K562 (cell line): ENCODE measurements at regions not wholly inside any gene's neighbourhood (a gene's known extent, or its start where the extent isn't known, plus 50 kb on each side); places are given as distances from the start of the nearest gene placed in this dataset.

Experiments used
- ATAC-seq: fragments of 200-7000 bp; cut with Tn5 transposase; 3 replicates; pipeline ENCODE4 v1.9.1; 2020; ENCODE audit warnings: moderate library complexity
- BruUV-seq: library from RNA; stranded (reverse); fragments of 400-500 nt; replicated peaks from 2 replicates; lab custom pipeline; 2021; lab: Mats Ljungman, UMichigan
- CTCF ChIA-PET: fragments of 300-600 bp; formaldehyde crosslinking; extraction: SDS; loops from one replicate; lab custom pipeline; 2021; ENCODE audit warnings: low intra/inter-chr PET ratio; lab: Yijun Ruan, JAX
- POLR2A ChIA-PET: fragments of 300-600, 350-650 bp; sonication (Branson Sonifier 250); formaldehyde crosslinking; extraction: SDS; loops from one replicate; lab custom pipeline; 2021; ENCODE audit warnings: antibody characterized with exemption, inconsistent platforms; lab: Yijun Ruan, JAX
- DNase-seq, 4 experiments: peaks; one replicate each; pipeline versions ENCODE4 v3.0.0 to v3.0.0-alpha.2; 2011 to 2018; ENCODE audit warnings: low spot score in 3 of 4, mixed read lengths in 3 of 4; ENCODE audit errors: extremely low read depth in 1 of 4
- FAIRE-seq: peaks from 2 replicates; lab custom pipeline; 2011; peaks lifted over from hg19 to GRCh38; lab: Jason Lieb, UNC
- H2AFZ ChIP-seq: 2 replicates; pipeline ENCODE4 v1.6.0; 2011; ENCODE audit warnings: low read depth, low read length, control low read depth, inconsistent platforms
- H3K27ac ChIP-seq: fragments of 200-600 bp; 3 replicates; pipeline ENCODE4 v1.8.0; 2011; ENCODE audit warnings: low read depth, mild to moderate bottlenecking, control low read depth, inconsistent platforms, low read length, moderate library complexity, mixed read lengths; ENCODE audit errors: extremely low read depth
- H3K27me3 ChIP-seq, 2 experiments: fragments of 300-600 bp in 1 of 2; 2 replicates in 1 of 2; 3 replicates in 1 of 2; pipeline versions ENCODE4 v1.6.0 to v1.8.0; 2011; ENCODE audit warnings: inconsistent platforms in 2 of 2, low read length in 2 of 2, mild to moderate bottlenecking in 1 of 2, mixed read lengths in 1 of 2, moderate library complexity in 1 of 2; ENCODE audit not compliant: control insufficient read depth in 2 of 2, insufficient read depth in 2 of 2
- H3K36me3 ChIP-seq: fragments of 300-600 bp; 3 replicates; pipeline ENCODE4 v1.8.0; 2011; ENCODE audit warnings: mild to moderate bottlenecking, low read length, inconsistent platforms; ENCODE audit not compliant: control insufficient read depth, insufficient read depth
- H3K4me1 ChIP-seq, 2 experiments: fragments of 200-600 bp in 1 of 2; replicated peaks in 1 of 2; 2 replicates in 1 of 2; 3 replicates in 1 of 2; pipeline versions ENCODE4 v1.5.1 to v1.8.0; 2011; ENCODE audit warnings: inconsistent platforms in 2 of 2, low read length in 2 of 2, mild to moderate bottlenecking in 1 of 2, mixed read lengths in 1 of 2, moderate library complexity in 1 of 2; ENCODE audit not compliant: control insufficient read depth in 2 of 2, insufficient read depth in 2 of 2
- H3K4me2 ChIP-seq: 2 replicates; pipeline ENCODE4 v1.6.1; 2011; ENCODE audit warnings: low read length, control low read depth, inconsistent platforms, mixed read lengths; ENCODE audit not compliant: insufficient read depth
- H3K4me3 ChIP-seq: fragments of 200-600 bp; sonication (generic), shearing (Covaris generic); 2 replicates; pipeline ENCODE4 v1.5.1; 2016; ENCODE audit warnings: control low read depth, inconsistent platforms
- H3K79me2 ChIP-seq: fragments of 200-600 bp; 3 replicates; pipeline ENCODE4 v1.8.0; 2011; ENCODE audit warnings: low read length, inconsistent platforms; ENCODE audit not compliant: control insufficient read depth, insufficient read depth
- H3K9ac ChIP-seq, 2 experiments: 2 replicates each; pipeline versions ENCODE4 v1.6.0 to v1.6.1; 2011; ENCODE audit warnings: low read depth in 2 of 2, low read length in 2 of 2, control low read depth in 1 of 2, inconsistent platforms in 1 of 2, mild to moderate bottlenecking in 1 of 2, mixed read lengths in 1 of 2; ENCODE audit not compliant: insufficient read depth in 1 of 2
- H3K9me1 ChIP-seq: one replicate; pipeline ENCODE4 v1.6.0; 2011; ENCODE audit warnings: inconsistent platforms, mild to moderate bottlenecking, low read length, moderate library complexity; ENCODE audit not compliant: control insufficient read depth, insufficient read depth
- H3K9me3 ChIP-seq: replicated peaks from 2 replicates; pipeline ENCODE4 v1.5.1; 2011; ENCODE audit warnings: low read depth, low read length, inconsistent platforms; ENCODE audit not compliant: control insufficient read depth, insufficient read depth
- H4K20me1 ChIP-seq: replicated peaks from 2 replicates; pipeline ENCODE4 v1.6.1; 2011; ENCODE audit warnings: low read length, inconsistent platforms, mixed read lengths; ENCODE audit not compliant: control insufficient read depth, insufficient read depth
- ARID2 ChIP-seq: fragments of 450-650 bp; IDR thresholded peaks from 2 replicates; pipeline ENCODE4 v1.6.1; 2017; ENCODE audit warnings: antibody characterized with exemption, mild to moderate bottlenecking
- CC2D1A ChIP-seq: fragments of 450-650 bp; IDR thresholded peaks from 2 replicates; pipeline ENCODE4 v1.6.1; 2017; ENCODE audit warnings: mild to moderate bottlenecking
- COPS2 ChIP-seq: fragments of 450-650 bp; conservative IDR thresholded peaks from 2 replicates; pipeline ENCODE4 v1.6.1; 2016; ENCODE audit warnings: mild to moderate bottlenecking, moderate library complexity
- CREM ChIP-seq: IDR thresholded peaks from 2 replicates; pipeline ENCODE4 v1.6.1; 2014; ENCODE audit warnings: antibody characterized with exemption, low read depth
- ESRRA ChIP-seq: fragments of 450-650 bp; IDR thresholded peaks from 2 replicates; pipeline ENCODE4 v1.6.1; 2014; ENCODE audit warnings: low read depth, mild to moderate bottlenecking, moderate library complexity, borderline replicate concordance
- ETV1 ChIP-seq: fragments of 450-650 bp; conservative IDR thresholded peaks from 2 replicates; pipeline ENCODE4 v1.6.1; 2016; ENCODE audit warnings: missing genetic modification characterization, control low read depth, low read depth, missing compliant biosample characterization
- HNRNPH1 ChIP-seq: fragments of 200-400 bp; formaldehyde crosslinking; optimal IDR thresholded peaks from 2 replicates; pipeline ENCODE3; 2017; ENCODE audit warnings: low read depth, mild to moderate bottlenecking, low read length, moderate library complexity
- MAFK ChIP-seq: IDR thresholded peaks from 2 replicates; pipeline ENCODE4 v1.6.1; 2011; ENCODE audit warnings: low read length, improper control_type of control experiment
- SIX5 ChIP-seq, 2 experiments: IDR thresholded peaks; 2 replicates each; pipeline ENCODE4 v1.6.1; 2011; ENCODE audit warnings: low read length in 2 of 2, borderline replicate concordance in 1 of 2, low read depth in 1 of 2, mild to moderate bottlenecking in 1 of 2, moderate library complexity in 1 of 2; ENCODE audit not compliant: insufficient read depth in 1 of 2
- SMAD2 ChIP-seq: fragments of 150-350 bp; IDR thresholded peaks from 2 replicates; pipeline ENCODE4 v1.6.1; 2014; ENCODE audit warnings: low read depth, mild to moderate bottlenecking, low read length
- SNRNP70 ChIP-seq: fragments of 200-400 bp; formaldehyde crosslinking; optimal IDR thresholded peaks from 2 replicates; pipeline ENCODE3; 2017; ENCODE audit warnings: low read depth, low read length
- SRSF1 ChIP-seq: fragments of 200-400 bp; formaldehyde crosslinking; IDR thresholded peaks from 2 replicates; pipeline ENCODE4 v1.6.1; 2017; ENCODE audit warnings: mild to moderate bottlenecking, low read depth, low read length, moderate library complexity
- WGBS: fragments of 100-300 bp; shearing (Covaris generic); methylation state at CpG from one replicate; pipeline ENCODE4 v1.1.6; 2016; ENCODE audit warnings: low coverage, mixed read lengths; ENCODE audit not compliant: insufficient coverage; ENCODE audit errors: missing lambda C conversion rate; 5-methylcytosine and 5-hydroxymethylcytosine counted together
- in situ Hi-C: fragments of 300-500 bp; cut with MboI; formaldehyde crosslinking; loops from 4 replicates; pipeline ENCODE4 v1.15.0; 2018; ENCODE audit warnings: inconsistent platforms, mixed read lengths
- intact Hi-C: fragments of 100-400 bp; cut with micrococcal nuclease; formaldehyde crosslinking; loops from 2 replicates; pipeline ENCODE4 v1.14.2; 2022
- TF ChIP-seq, protein P1 (sequence below): sonication (generic); formaldehyde crosslinking; IDR thresholded peaks from 2 replicates; pipeline ENCODE4 v1.9.0; 2022; ENCODE audit warnings: mild to moderate bottlenecking, missing genetic modification reagents
- TF ChIP-seq, protein P2 (sequence below): fragments of 250-450 bp; sonication (Bioruptor Pico); IDR thresholded peaks from 2 replicates; pipeline ENCODE4 v1.6.1; 2021; ENCODE audit warnings: mild to moderate bottlenecking
- TF ChIP-seq, protein P3 (sequence below): fragments of 450-650 bp; IDR thresholded peaks from 2 replicates; pipeline ENCODE4 v1.6.1; 2016; ENCODE audit warnings: mild to moderate bottlenecking
- TF ChIP-seq, protein P4 (sequence below): fragments of 450-650 bp; IDR thresholded peaks from 2 replicates; pipeline ENCODE4 v1.6.1; 2016; ENCODE audit warnings: low read depth, mild to moderate bottlenecking, moderate library complexity
- TF ChIP-seq, protein P5 (sequence below), 2 experiments: fragments of 450-650 bp; IDR thresholded peaks; 2 replicates each; pipeline ENCODE4 v1.6.1; 2016
- TF ChIP-seq, protein P6 (sequence below): fragments of 250-450 bp; sonication (Bioruptor Pico); IDR thresholded peaks from 2 replicates; pipeline ENCODE4 v1.8.0; 2022; ENCODE audit warnings: inconsistent platforms, mild to moderate bottlenecking, moderate library complexity, borderline replicate concordance

DNA sequence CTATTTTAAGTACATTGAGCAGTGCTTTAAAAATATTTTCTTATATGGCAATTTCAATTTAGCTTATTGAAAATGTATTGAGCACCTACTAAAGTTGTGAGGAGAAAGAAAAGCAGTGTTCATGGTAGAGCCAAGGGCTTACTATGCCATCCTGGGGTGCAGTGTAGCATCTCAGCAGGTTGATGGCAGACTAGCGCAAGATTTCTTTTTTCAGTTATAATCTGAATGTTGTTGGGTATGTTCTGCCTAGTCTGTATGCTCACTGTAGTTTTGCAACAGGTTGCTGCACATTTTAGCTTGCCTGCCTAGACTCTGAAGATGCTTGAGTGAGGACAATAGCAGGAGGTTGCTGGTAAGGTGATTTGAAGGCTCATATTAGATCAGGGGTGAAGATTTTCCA, 103.1 kb upstream of the UNC13C start:
- no peaks in the 10 kb centered on the region for H3K27me3 ChIP-seq
- H3K36me3 ChIP-seq = no peaks in the 10 kb centered on the region
- in situ Hi-C loops = no loop called here
- ATAC-seq (no peak), FAIRE-seq (no peak), DNase-seq (no peak)
- no peak overlapping the region for H3K27ac ChIP-seq
- WGBS = 0% methylated on average over 1 of the region's 1 CpG
- H3K79me2 ChIP-seq = no peaks in the 10 kb centered on the region
- no peak overlapping the region for H3K4me2 ChIP-seq
- CTCF ChIA-PET = no interaction called here
- intact Hi-C loops = no loop called here
- POLR2A ChIA-PET = no interaction called here
- no peak overlapping the region for H3K4me3 ChIP-seq
- no peak overlapping the region for H3K9ac ChIP-seq
- no peaks in the 10 kb centered on the region for H3K9me3 ChIP-seq
- H2AFZ ChIP-seq = no peak overlapping the region
- H3K4me1 ChIP-seq = no peaks in the 10 kb centered on the region
- BruUV-seq = no TSS peak
- no peaks in the 10 kb centered on the region for H4K20me1 ChIP-seq
- no peaks in the 10 kb centered on the region for H3K9me1 ChIP-seq
- TF ChIP-seq CREM (no peak), ARID2 (no peak), COPS2 (no peak), HNRNPH1 (no peak), ESRRA (no peak), CC2D1A (no peak), SRSF1 (no peak), SNRNP70 (no peak), MAFK (no peak), ETV1 (tag) (no peak), SIX5 (IDR thresholded peaks at IDR 0.05; ENCODE audit: borderline replicate concordance in 1 of 2, insufficient read depth in 1 of 2, low read depth in 1 of 2, low read length in 2 of 2) (no peak), SMAD2 (no peak)
- TF ChIP-seq, protein P1, sequence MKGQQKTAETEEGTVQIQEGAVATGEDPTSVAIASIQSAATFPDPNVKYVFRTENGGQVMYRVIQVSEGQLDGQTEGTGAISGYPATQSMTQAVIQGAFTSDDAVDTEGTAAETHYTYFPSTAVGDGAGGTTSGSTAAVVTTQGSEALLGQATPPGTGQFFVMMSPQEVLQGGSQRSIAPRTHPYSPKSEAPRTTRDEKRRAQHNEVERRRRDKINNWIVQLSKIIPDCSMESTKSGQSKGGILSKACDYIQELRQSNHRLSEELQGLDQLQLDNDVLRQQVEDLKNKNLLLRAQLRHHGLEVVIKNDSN (CRISPR knock-in tag) = no peak
- TF ChIP-seq, protein P2, sequence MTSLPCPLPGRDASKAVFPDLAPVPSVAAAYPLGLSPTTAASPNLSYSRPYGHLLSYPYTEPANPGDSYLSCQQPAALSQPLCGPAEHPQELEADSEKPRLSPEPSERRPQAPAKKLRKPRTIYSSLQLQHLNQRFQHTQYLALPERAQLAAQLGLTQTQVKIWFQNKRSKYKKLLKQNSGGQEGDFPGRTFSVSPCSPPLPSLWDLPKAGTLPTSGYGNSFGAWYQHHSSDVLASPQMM (CRISPR knock-in tag) = no peak
- TF ChIP-seq, protein P3, sequence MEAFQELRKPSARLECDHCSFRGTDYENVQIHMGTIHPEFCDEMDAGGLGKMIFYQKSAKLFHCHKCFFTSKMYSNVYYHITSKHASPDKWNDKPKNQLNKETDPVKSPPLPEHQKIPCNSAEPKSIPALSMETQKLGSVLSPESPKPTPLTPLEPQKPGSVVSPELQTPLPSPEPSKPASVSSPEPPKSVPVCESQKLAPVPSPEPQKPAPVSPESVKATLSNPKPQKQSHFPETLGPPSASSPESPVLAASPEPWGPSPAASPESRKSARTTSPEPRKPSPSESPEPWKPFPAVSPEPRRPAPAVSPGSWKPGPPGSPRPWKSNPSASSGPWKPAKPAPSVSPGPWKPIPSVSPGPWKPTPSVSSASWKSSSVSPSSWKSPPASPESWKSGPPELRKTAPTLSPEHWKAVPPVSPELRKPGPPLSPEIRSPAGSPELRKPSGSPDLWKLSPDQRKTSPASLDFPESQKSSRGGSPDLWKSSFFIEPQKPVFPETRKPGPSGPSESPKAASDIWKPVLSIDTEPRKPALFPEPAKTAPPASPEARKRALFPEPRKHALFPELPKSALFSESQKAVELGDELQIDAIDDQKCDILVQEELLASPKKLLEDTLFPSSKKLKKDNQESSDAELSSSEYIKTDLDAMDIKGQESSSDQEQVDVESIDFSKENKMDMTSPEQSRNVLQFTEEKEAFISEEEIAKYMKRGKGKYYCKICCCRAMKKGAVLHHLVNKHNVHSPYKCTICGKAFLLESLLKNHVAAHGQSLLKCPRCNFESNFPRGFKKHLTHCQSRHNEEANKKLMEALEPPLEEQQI = no peak
- TF ChIP-seq, protein P4, sequence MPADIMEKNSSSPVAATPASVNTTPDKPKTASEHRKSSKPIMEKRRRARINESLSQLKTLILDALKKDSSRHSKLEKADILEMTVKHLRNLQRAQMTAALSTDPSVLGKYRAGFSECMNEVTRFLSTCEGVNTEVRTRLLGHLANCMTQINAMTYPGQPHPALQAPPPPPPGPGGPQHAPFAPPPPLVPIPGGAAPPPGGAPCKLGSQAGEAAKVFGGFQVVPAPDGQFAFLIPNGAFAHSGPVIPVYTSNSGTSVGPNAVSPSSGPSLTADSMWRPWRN = no peak
- TF ChIP-seq, protein P5, sequence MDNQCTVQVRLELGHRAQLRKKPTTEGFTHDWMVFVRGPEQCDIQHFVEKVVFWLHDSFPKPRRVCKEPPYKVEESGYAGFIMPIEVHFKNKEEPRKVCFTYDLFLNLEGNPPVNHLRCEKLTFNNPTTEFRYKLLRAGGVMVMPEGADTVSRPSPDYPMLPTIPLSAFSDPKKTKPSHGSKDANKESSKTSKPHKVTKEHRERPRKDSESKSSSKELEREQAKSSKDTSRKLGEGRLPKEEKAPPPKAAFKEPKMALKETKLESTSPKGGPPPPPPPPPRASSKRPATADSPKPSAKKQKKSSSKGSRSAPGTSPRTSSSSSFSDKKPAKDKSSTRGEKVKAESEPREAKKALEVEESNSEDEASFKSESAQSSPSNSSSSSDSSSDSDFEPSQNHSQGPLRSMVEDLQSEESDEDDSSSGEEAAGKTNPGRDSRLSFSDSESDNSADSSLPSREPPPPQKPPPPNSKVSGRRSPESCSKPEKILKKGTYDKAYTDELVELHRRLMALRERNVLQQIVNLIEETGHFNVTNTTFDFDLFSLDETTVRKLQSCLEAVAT (IDR thresholded peaks at IDR 0.05) = no peak
- TF ChIP-seq, protein P6, sequence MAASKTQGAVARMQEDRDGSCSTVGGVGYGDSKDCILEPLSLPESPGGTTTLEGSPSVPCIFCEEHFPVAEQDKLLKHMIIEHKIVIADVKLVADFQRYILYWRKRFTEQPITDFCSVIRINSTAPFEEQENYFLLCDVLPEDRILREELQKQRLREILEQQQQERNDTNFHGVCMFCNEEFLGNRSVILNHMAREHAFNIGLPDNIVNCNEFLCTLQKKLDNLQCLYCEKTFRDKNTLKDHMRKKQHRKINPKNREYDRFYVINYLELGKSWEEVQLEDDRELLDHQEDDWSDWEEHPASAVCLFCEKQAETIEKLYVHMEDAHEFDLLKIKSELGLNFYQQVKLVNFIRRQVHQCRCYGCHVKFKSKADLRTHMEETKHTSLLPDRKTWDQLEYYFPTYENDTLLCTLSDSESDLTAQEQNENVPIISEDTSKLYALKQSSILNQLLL = no peak
